ENCODE measurements at regions not wholly inside any gene's neighbourhood (a gene's known extent, or its start where the extent isn't known, plus 50 kb on each side); places are given as distances from the start of the nearest gene placed in this dataset.
"Not testable (repeated sequence)": the region's sequence is repeated elsewhere in the genome, so short reads cannot be mapped to it uniquely, and the experiment has no call there.

DNA sequence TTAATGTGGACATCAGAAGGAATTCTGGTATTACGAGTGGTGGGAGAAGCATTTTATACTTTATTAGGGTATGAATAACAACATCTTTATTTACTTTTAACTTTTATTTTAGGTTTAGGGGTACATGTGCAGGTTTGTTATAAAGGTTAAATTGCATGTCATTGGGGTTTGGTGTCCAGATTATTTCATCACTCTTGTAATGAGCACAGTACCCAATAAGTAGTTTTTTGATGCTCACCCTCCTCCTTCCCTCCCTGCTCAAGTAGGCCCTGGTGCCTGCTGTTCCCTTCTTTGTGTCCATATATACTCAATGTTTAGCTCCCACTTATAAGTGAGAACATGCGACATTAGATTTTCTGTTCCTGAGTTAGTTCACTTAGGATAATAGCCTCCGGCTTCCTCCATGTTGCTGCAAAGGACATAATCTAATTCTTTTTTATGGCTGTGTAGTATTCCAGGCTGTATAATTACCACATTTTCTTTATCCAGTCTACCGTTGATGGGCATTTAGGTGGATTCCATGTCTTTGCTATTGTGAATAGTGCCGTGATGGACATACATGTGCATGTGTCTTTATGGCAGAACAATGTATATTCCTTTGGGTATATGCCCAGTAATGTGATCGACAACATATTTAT, 456.2 kb downstream of the XYLT1 start:
- no peak for FAIRE-seq

DNA sequence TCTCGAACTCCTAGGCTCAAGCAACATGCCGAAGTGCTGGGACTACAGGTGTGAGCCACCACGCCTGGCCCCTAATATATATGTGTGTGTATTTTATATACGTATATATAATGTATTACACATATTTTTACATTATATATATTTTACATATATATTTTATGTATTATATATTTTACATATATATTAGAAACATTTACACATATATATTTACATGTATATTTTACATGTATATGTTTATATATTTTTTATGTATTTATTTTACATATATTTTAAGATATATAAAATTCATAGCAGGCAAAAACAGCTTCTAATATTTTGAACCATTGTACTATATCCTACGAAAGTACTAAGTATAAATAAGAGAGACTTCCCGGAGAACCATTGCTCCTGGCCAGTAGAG, 455.1 kb downstream of the XYLT1 start:
- peak; percentile 77 for FAIRE-seq

DNA sequence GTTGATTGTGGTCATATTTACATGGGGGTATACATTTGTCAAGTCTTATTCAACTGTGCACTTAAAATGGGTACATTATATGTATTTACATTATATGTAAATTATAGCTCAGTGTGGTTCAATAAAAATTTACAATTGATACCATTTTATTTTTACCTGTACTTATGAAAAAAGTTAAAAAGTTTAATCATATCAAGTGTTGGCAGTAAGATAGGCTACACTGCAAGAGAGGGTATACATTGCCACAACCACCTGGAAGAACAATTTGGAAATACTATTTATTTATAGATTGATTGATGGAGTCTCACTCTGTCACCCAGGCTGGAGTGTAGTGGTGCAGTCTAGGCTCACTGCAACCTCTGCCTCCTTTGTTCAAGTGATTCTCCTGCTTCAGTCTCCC, 453.3 kb downstream of the XYLT1 start:
- FAIRE-seq: no peak

DNA sequence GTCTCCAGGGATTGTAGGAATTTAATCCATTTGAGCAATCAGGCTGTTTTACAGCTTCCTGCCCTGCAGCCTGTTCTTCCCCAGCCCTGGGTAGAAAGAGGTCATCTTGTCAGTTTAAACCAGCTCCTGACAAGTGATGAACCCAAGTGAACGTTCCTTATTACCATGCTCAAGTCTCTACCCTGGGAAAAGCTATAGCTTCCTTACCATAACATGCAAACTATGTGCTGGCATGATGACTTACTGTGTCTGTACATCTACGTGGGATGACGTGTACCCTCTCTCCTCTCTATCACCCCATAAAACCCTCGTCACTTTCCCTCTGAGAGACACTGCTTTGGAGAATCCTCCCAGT, 452.2 kb downstream of the XYLT1 start:
- no peak for FAIRE-seq

DNA sequence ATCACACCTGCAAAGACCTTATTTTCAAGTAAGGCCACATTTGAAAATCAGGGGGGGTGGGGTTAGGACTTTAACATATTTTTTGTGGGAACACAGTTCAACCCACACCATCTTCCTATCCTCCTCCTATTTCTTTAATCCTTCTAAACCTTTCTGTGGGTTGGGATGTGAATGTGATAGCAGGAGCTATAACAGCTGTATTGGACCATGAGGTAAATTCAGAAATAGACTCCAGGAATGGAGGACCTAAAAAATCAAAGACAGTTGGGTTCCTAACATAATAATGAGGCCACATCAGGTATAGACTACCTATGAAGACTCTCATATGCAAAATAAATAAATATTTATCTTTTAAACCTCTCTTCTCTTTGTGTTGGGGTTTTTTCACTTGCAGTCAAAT, 451.4 kb downstream of the XYLT1 start:
- no peak for FAIRE-seq

DNA sequence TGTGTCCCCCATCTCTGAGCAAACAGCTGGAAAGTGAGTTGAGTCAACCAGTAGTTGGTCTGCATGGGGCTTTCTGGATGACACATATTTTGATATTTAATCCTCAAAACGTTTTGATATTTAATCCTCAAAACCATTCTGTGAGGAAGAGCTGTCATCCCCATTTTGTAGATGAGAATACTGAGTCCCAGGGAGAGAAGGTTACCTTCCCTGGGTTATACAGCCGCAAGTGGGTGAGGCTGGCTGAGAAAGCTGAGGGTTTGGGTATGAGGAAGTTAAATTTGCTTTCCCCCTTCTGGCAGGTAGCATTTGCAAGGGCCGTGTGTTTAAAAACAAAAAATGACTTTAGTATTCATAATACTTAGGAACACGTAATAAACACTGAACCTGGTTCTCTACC, 447.2 kb downstream of the XYLT1 start:
- FAIRE-seq: no peak

DNA sequence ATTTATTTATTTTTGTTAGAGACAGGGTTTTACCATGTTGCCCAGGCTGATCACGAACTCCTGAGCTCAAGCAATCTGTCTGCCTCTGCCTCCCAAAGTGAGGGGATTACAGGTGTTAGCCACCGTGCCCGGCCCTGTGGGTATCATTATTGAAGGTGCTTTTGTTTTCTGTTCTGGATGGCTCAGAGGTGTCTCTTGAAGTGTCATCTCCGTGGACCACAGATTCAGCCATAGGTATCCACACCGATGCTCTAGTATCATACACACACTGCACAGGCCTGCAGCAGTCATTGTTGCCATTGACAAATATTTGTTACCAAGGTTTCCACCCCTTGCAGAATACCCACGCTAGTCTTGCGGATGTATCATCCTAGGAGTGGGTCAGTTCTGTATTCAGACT, 446.2 kb downstream of the XYLT1 start:
- no peak for FAIRE-seq

DNA sequence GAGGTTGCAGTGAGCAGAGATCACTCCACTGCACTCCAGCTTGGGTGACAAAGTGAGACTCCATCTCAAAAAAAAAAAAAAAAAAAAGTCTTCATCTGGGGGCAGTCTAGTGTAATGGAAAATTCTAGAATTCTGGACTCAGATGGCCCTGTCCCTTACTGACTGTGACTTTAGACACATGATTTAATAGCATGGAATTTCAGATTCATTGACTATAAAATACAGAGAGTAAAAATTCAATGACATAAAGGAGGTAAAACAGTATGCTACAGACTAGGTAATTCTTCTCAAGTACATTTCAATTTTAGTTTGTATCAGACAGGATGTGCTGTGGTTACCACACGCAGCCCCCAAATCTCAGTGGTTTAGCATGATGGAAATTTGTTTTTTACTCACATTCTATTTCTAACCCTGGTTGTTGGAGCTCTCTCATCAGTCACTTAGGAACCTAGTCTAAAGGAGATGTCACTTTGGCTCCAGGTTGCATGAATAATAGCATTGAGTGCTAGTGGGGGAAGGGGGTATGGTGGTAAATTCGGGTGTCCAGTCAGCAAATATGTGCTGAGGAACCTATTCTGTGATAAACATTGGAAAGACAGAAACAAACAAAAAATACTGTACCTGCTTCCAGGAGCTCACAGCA, 444.0 kb downstream of the XYLT1 start:
- no peak for FAIRE-seq

DNA sequence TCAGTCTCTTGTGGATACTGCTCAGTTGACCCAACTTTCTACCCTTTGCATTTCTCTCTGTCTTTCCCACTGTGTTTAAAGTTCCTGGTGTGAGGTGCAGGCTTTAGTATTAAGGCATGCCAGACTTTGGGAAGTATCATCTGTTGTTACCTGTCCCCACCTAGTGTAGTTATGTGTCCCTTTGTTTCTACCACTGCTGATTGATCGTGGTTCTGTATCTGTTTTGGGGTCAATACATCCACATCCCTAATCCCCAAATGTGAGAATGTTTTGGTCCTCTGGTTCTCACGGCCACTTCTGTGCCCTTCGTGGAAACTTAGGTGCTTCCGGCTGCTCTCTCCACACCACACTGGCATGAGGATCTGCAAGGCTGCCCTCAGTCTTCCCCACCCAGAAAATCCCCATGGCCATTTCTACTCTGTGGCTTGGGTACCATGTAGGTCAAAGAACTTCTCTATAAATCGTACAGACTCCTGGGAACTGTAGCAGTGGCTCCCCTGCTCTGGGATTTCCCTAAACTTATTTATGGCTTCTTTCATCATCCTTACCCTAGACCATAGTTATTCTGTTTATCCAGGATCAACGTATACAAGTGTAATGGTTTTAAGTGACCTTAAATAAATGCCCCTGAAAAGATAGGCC, 443.2 kb downstream of the XYLT1 start:
- no peak for FAIRE-seq

DNA sequence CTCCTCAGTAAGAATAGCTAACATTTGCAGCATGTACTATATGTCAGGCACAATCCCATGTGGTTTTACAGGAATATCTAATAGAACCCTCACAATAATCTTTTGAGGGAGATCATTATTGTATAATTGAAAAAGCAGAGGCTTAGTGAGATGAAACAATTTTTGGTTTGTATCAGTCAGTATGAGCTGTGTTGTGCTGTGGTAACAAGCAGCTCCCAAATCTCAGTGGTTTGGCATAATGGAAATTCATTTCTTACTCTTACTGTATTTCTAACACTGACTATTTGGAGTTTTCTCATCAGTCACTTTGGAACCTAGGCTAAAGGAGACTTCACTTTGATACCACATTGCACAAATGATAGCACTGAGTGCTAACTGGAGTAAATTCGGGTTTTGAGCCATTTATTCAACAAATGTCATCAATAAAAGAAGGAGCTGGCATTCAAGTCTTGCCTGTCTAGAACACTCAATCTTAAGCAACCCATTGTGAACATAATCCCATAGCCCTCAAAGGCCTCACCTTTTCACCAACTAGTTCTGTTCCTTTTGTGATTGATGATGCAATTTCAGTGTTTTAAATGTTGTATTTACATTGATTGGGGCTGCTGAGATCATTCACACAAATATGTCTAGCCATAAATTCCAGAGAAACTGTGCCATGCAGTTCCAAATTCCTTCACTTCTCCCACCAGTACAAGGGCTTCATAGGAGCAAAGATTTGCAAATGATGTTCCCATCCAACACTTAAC, 441.0 kb downstream of the XYLT1 start:
- FAIRE-seq: no peak

DNA sequence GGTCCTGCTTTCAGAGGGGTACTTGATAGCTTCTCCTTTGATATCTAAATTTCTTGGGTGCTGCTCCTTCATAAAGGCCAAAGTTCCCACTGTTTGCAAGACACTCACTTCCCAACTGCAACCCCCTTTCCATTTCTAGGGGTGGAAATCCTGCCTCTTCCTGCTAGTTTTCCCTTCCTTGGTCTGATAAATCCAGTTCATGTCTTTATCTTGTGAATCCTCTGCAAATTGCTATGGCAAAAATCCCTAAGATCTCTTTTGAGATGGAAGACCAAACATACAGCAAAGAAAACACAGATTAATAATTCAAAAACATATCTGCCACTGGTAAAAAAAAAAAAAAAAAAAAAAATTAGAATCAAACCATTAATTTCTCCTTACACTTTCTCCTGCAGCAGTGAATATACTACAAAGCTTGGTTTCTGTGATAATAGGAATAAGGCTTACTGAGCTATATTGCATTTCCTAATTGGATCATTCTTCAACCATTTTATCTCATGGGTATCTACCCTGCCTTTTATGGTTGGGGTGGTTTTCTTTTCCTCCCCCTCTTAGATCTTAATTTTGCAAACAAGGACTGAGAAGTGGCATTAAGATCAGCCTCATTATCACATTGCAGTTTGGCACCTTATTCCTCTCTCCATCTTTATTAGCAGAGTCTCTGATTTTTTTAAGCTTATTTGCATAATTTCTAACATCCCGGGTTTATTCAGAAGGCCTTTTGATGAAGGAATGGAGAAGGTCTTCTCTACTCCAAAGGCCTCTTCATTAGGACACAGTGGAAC, 439.1 kb downstream of the XYLT1 start:
- no peak for FAIRE-seq

DNA sequence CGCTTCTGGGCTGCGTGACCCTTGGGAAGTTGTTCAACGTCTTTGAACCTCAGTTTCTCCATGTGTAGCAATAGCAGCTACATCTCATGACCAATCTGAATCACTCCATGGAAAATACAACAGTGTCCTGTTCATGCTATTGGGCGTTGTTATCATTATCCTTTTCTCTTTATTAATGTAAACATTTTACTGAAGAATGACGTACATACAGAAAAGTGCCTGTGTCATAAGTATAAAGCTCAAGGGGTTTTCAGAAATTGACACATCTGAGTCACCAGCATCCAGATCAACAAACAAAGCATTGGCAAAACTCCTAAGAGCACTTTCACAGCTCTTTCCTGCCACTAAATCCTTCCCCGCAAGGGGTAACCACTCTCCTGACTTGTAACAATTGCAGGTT, 438.4 kb downstream of the XYLT1 start:
- no peak for FAIRE-seq

DNA sequence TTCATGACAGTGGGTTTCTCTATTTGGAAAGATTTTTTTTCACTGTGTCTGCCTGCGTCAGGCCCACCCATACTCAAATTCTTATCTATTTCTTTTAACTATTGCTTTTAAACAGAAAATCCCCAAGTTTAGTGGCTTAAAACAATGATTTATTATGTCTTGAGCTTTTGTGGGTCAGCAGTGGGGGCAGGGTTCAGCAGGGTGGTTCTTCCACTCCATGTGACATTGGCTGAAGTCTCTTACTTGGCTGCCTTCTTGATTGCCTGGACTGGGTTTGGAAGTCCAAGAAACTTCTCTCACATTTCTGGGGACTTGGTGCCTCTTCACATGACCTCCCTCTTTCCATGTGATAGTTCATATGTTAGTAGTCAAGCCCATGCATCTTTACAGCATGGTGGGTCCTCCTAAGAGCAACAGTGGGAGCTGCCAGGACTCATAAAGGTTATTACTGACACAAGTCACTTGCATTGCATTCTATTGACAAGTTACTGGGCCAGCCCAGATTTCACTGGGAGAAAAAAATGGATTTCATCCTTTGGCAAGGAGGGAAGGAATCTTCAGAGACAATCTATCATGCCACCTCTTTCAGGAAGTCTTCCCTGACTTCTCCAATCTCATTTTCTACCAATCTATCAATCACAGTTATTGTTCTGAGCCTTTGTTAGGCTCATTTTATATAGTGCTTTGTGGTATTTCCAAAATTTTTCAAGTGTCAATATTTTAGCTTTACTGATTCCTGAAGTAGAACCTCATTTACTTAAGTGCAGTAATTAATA, 436.1 kb downstream of the XYLT1 start:
- no peak for FAIRE-seq

DNA sequence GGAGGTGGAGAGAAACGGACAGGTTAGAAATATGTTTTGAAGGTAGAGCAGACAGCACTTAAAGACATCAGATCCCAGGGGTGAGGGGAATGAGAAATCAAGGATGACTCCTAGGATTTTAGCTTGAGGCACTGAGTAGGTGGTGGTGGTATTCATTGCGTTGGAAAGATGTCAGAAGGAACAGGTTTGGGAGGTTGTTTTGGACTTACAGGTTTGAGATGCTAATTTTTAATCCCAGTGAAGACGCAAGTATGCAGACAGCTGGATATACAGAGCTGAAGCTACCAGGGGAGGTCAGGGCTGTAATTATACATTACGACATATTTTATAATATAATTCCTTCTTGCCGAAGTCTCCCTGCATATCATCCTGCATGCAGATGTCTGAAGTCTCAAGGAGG, 433.3 kb downstream of the XYLT1 start:
- no peak for FAIRE-seq

DNA sequence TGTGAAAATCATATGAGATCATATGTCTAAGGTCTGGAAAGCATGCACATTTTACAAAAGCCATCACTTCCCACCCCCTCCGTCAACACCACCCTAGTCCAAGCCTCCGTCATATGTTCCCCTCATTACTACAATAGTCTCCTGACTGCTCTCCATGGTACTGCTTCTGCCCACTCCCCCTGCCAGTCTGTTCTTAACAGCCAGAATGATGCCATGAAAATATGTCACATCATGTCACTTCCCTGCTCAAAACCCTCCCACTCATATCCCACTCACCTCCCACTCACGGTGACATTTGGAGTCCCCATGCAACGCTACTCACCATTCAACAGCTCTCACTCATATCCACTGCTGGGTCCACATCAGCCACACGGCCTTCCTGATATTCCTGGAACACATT, 432.3 kb downstream of the XYLT1 start:
- FAIRE-seq: no peak

DNA sequence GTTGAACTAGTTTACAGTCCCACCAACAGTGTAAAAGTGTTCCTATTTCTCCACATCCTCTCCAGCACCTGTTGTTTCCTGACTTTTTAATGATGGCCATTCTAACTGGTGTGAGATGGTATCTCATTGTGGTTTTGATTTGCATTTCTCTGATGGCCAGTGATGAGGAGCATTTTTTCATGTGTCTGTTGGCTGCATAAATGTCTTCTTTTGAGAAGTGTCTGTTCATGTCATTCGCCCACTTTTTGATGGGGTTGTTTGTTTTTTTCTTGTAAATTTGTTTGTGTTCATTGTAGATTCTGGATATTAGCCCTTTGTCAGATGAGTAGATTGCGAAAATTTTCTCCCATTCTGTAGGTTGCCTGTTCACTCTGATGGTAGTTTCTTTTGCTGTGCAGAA, 421.7 kb downstream of the XYLT1 start:
- FAIRE-seq: not testable (repeated sequence)

DNA sequence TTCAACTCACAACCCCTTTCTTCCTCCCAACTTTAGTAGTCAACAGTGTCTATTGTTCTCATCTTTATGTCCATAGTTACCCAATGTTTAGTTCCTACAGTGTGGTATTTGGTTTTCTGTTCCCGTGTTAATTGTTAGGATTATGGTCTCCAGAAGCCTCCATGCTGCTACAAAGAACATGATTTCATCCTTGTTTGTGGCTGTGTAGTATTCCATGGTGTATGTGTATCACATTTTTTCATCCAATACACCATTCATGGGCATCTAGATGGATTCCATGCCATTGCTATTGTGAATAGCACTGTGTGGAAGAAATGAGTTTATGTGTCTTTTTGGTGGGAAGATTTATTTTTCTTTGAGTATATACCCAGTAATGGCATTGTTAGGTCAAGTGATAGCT, 420.3 kb downstream of the XYLT1 start:
- FAIRE-seq: no peak

Data from colon (tissue), 2 donors.